ENCODE measurements at regions not wholly inside any gene's neighbourhood (a gene's known extent, or its start where the extent isn't known, plus 50 kb on each side); places are given as distances from the start of the nearest gene placed in this dataset.

GRCh38 chr18:6593142-6593885 is 136.2 kb upstream of the ARHGAP28 start:
- no peak for TF ChIP-seq CTCF (IDR thresholded peaks at IDR 0.05; ENCODE audit: low read depth, low read length, poor library complexity, severe bottlenecking)
- TF ChIP-seq EZH2phosphoT487 (IDR thresholded peaks at IDR 0.05; ENCODE audit: borderline replicate concordance, low read length) = no peak

Measured in DOHH2 (cell line).